Fibroblast of skin of left biceps (primary cell): ENCODE measurements at regions not wholly inside any gene's neighbourhood (a gene's known extent, or its start where the extent isn't known, plus 50 kb on each side); places are given as distances from the start of the nearest gene placed in this dataset.
"Not testable (repeated sequence)": the region's sequence is repeated elsewhere in the genome, so short reads cannot be mapped to it uniquely, and the experiment has no call there.

Experiments used
- DNase-seq, 2 experiments: peaks; one replicate each; pipeline ENCODE4 v3.0.0-alpha.2; 2013; ENCODE audit warnings: low read depth in 2 of 2

- DNase-seq: no peak
Observed at GRCh38 chr10:106384496-106384895, 780.0 kb downstream of the SORCS1 start.

- no peak for DNase-seq
Observed at GRCh38 chr10:106380706-106381105, 783.8 kb downstream of the SORCS1 start.

GRCh38 chr10:106378251-106378650 is 786.3 kb downstream of the SORCS1 start:
- no peak for DNase-seq

- no peak for DNase-seq
Observed at GRCh38 chr10:106370751-106371150, 793.8 kb downstream of the SORCS1 start.

- DNase-seq: peak; percentile 90 to 92
Observed at GRCh38 chr10:106360870-106361269, 803.6 kb downstream of the SORCS1 start.

- no peak for DNase-seq
Observed at GRCh38 chr10:106355450-106355849, 809.1 kb downstream of the SORCS1 start.

GRCh38 chr10:106348933-106349332 is 815.6 kb downstream of the SORCS1 start:
- no peak for DNase-seq

- DNase-seq: no peak
Observed at GRCh38 chr10:106347547-106347946, 817.0 kb downstream of the SORCS1 start.

GRCh38 chr10:106343539-106343938 is 821.0 kb downstream of the SORCS1 start:
- DNase-seq: not testable (repeated sequence)

GRCh38 chr10:106341356-106341755 is 823.1 kb downstream of the SORCS1 start:
- DNase-seq: no peak

GRCh38 chr10:106338486-106338885 is 826.0 kb downstream of the SORCS1 start:
- peak; percentile 66 to 68 for DNase-seq

- no peak for DNase-seq
Observed at GRCh38 chr10:106336874-106337273, 827.6 kb downstream of the SORCS1 start.

- DNase-seq: no peak
Observed at GRCh38 chr10:106327747-106328146, 836.8 kb downstream of the SORCS1 start.

- no peak for DNase-seq
Observed at GRCh38 chr10:106320876-106321275, 843.6 kb downstream of the SORCS1 start.

GRCh38 chr10:106320078-106320477 is 844.4 kb downstream of the SORCS1 start:
- no peak for DNase-seq

GRCh38 chr10:106317554-106317953 is 847.0 kb downstream of the SORCS1 start:
- DNase-seq: no peak

GRCh38 chr10:106313041-106313440 is 851.5 kb downstream of the SORCS1 start:
- DNase-seq: no peak

- DNase-seq: no peak
Observed at GRCh38 chr10:106312087-106312486, 852.4 kb downstream of the SORCS1 start.

GRCh38 chr10:106311590-106311989 is 852.9 kb downstream of the SORCS1 start:
- no peak for DNase-seq

GRCh38 chr10:106310596-106310995 is 853.9 kb downstream of the SORCS1 start:
- no peak for DNase-seq

- no peak for DNase-seq
Observed at GRCh38 chr10:106309376-106309775, 855.1 kb downstream of the SORCS1 start.

- DNase-seq: no peak
Observed at GRCh38 chr10:106308284-106308683, 856.2 kb downstream of the SORCS1 start.

- no peak for DNase-seq
Observed at GRCh38 chr10:106304056-106304455, 860.5 kb downstream of the SORCS1 start.

GRCh38 chr10:106302961-106303360 is 861.5 kb downstream of the SORCS1 start:
- DNase-seq: no peak

- no peak for DNase-seq
Observed at GRCh38 chr10:106301146-106301545, 863.4 kb downstream of the SORCS1 start.
